ENCODE measurements at regions not wholly inside any gene's neighbourhood (a gene's known extent, or its start where the extent isn't known, plus 50 kb on each side); places are given as distances from the start of the nearest gene placed in this dataset.

DNA sequence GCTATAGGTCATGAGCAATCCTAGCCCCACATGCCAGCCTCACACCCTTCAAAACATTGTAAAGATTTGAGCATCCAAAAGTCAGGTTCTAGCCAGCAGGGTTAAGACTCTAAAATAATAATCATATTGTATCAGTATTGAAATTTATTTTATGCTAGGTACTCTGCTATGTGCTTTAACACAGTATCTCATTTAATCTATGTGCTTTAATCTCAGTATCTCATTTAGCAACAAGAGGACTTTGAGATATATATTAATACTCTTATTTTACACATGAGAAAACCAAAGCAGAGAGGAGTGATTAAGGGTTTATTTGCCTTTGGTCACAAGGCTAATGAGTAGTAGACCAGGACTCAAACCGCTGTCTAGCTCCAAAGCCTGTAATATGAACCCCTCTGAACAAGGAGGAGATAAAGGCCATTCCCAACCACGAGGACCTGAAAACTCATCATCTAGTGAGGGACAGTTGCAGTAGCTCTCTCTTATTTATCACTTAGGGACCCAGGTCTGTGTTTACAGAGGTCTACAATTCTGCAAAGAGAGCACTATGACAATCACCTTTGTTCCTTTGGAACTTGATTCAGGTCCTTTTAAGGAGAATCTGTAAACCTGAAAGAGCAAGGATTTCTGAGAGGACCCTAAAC is 116.5 kb upstream of the SERTAD2 start:
- no peak for DNase-seq

DNA sequence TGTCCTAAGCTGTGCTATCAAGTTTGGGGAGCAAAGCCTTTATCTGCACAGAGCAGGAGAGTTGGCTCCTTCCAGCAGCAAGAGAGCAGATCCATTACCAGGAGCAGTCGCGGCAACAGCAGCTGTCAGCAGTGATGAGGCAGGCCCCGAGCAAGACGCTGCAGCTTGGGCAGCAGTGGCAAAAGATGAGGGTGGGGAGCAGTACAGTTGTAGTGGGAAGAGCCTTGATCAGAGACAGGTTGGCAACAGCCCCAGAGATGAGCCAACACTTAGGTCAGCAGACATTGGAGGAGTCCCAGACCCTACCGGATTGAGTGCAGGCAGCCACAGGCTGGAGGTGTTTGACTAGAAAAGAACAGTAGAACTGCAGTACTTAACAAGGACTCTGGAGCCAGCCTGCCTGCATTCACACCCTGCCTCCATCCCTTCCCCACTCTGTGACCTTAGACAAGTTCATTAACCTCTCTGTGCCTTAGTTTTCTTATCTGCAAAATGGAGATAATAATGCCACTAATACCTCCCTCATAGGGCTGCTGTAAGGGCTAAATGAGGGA is 117.1 kb upstream of the SERTAD2 start:
- DNase-seq: no peak

GRCh38 chr2:64771737-64772136 is 118.0 kb upstream of the SERTAD2 start:
- no peak for DNase-seq

- no peak for DNase-seq
These were observed 119.9 kb upstream of the SERTAD2 start for GRCh38 chr2:64773461-64774118.

- no peak for DNase-seq
These were observed 124.1 kb upstream of the SERTAD2 start for GRCh38 chr2:64777841-64778240.

DNA sequence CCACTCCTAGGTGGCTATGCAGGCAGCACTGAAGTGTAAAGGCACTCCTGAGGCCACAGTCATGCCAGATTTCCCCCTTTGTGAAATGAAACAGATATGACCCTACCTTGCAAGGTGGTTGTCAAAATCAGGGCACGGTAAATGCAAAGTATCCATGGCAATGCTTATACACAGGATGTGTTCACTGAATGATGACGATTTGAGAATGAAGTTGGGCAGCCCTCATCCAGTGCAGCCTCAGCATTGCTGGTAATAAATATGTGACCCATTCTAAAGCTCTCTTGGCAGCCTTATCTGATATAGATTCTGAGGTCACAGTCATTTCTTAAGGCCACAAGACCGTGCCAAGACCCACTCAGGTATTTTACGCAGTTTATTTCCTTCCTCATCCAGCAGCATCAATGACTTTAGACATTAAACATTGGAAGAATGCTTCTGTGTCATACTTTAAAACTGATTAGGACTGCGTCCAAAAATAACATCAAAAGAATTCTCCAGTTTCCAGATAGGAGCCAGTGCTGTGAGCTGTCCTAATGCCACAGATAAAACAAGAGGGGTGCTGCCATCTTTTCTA is 125.5 kb upstream of the SERTAD2 start:
- no peak for DNase-seq

DNA sequence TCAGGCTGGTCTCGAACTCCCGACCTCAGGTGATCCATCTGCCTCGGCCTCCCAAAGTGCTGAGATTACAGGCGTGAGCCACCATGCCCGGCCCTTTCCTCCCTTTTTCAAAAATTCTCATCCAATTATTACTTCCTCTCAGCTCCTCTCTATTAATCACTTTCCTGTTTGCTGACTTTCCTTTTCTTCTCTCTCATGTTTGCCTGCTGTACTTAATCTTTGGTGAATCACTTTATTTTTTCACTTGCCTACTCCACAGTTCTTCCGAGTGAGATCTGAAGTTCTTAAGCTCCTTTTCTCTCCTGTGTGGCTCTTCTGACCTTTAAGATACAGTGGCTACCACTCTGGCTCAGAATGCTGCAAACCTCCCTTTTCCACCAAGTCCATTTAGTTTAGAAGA is 126.3 kb upstream of the SERTAD2 start:
- DNase-seq: no peak

GRCh38 chr2:64781711-64782390 is 128.1 kb upstream of the SERTAD2 start:
- no peak for DNase-seq

DNA sequence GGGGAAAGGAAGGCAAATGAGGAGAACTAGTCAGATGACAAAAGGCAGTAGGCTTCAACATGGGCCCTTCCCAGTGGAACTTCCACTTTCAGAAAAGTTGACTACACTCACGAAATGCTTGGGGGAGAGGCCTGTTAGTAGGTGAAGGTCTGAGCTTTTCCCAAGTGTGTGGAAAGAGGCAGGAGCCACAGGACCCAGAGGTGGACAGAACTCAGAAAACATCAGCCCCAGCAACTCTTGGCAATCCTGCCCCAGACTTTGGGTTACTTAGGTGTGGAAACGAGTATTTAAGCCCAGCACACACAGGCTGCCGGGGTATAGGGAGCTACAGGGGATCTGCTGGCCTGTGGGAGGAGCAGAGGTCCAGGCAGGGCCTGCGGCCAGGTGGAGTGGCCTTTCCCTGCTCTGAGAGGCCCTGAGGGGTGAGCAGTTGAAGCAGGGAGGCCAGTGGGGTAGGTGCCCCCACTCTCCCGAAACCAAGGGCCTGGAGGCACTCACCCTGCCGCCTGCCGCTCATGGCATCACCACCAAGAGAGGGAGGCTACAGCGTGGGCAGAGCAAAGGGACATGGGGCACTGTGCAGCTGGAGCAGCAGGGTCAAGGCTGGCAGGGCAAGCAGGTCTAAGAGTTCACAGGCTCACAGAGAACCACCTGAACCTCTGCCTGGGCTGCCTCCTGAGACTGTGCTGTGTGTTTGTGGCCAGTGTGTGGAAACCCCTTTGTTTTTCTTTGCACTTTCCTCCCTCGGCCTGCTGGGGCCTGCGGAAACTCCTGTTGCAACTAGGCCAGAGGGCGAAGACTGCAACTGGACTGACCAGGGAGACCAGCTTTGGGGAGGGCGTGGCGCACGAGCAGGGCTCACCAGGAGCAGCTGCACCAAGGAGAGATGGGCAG is 130.7 kb upstream of the SERTAD2 start:
- no peak for DNase-seq

- no peak for DNase-seq
These were observed 131.5 kb upstream of the SERTAD2 start for GRCh38 chr2:64785245-64785644.

- no peak for DNase-seq
These were observed 132.8 kb upstream of the SERTAD2 start for GRCh38 chr2:64786343-64787018.

DNA sequence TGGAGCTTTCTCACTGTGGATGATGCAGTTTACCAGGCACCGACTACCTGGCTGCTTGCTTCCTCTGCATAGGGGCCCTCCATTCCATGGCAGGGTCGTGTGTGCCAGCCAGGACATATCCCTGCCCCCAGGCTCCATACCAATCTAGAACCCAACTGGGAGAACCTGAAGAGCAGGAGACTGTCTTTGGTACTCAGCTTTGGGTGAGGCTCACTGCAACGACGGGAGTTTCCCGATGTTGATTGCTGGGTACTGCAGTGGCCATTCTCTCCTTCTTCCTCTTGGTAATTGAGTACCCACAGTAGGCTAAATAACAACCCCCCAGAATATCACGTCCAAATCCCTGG is 133.3 kb upstream of the SERTAD2 start:
- DNase-seq: no peak

- DNase-seq: no peak
These were observed 134.0 kb upstream of the SERTAD2 start for GRCh38 chr2:64787698-64788097.

GRCh38 chr2:64789466-64790320 is 136.0 kb upstream of the SERTAD2 start:
- no peak for DNase-seq

DNA sequence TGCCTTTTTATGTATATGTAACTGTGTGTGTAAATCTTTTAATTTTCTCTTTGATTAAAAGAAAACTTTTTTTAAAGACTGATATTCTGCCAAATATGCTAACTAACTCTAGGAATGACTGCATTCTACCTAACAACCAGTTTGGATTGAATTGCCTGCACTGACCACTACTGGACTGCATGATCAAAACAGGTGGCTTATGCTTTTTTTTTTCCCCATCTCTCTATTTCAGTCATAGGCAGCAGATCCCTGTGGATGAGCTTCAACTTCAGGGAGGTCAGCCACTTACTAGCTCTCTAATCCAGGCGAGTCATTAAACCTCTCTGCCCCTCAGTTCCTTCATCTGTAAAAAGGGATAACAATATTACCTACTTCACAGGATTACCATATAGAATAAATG is 138.6 kb upstream of the SERTAD2 start:
- no peak for DNase-seq

DNA sequence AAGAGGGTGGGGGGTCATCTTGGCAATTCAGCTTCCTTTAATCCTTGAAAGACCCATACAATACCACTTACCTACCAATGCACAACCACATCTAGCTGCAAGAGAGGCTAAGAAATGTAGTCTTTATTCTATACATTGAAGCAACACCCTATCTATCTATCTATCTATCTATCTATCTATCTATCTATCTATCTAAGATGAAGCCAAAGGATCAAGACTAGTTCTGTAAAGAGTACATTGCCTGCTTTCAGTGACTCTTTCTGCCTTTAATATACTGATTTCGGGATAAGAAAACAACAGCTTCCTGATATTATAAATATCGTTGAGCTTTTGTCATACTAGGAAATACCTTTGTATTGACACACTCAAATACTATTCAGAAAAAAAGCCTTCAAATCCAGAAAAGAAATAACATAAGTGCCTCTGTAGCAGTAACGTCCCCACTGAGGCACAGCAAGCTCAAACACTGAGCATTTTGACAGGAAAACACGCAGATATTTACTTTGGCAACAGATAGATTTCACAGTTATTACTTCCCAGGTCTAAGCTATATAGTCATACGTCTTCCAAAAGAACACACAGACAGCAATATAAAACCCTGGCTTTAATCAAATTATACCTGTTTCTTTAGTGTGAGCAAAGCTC is 139.4 kb upstream of the SERTAD2 start:
- no peak for DNase-seq

DNA sequence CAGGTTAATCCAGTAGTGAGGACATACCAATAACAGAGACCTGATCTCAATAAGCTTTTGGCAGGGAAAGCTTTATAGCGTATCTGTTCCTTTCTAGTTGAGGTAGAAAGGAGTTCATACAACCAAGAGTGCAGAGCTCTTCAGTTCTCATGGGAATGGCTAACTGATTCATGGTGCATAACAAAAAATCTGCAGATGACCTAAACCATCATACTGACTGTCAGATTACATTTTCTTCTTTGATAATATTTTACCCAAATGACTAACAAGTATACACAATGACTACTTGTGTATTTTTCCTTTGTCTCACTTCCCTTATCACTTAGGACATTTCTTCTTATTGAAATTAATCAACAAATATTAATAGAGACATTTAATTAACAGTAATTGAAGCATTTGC is 140.0 kb upstream of the SERTAD2 start:
- DNase-seq: no peak

DNA sequence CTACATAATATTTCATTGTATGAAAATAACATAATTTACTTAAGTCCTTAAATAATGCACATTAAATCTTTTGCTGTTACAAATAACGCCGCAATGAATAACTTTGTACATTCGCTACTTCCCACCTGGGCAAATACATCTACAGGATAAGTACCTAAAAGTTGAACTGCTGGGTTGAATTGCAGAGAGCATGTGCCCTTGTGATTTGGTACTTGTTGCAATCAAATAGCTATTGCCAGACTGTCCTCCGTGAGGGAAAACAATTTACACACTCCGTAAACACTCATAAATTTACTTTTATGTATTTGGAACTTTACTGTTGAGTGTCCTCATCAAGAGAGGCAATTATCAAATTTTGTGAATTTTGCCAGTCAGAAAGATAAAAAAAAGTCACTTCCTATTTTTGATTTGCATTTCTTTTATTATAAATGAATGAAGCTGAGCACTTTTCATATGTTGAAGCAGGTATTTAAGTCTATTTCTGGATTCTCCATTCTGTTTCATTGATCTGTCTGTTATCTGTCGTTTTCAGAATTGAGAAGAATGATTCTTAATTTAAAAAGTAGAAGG is 140.8 kb upstream of the SERTAD2 start:
- no peak for DNase-seq

- DNase-seq: no peak
These were observed 141.4 kb upstream of the SERTAD2 start for GRCh38 chr2:64795024-64795592.

GRCh38 chr2:64796926-64797325 is 143.2 kb upstream of the SERTAD2 start:
- DNase-seq: no peak

Measured in bone marrow (tissue), 2 donors.